GM19023 (cell line): ENCODE measurements at regions not wholly inside any gene's neighbourhood (a gene's known extent, or its start where the extent isn't known, plus 50 kb on each side); places are given as distances from the start of the nearest gene placed in this dataset.

ENCODE experiments used
- ATAC-seq: cut with Tn5 transposase; IDR thresholded peaks from one replicate; pipeline ENCODE4 v1.9.1; 2021; ENCODE audit warnings: mild to moderate bottlenecking, moderate library complexity; ENCODE audit not compliant: unreplicated experiment

DNA sequence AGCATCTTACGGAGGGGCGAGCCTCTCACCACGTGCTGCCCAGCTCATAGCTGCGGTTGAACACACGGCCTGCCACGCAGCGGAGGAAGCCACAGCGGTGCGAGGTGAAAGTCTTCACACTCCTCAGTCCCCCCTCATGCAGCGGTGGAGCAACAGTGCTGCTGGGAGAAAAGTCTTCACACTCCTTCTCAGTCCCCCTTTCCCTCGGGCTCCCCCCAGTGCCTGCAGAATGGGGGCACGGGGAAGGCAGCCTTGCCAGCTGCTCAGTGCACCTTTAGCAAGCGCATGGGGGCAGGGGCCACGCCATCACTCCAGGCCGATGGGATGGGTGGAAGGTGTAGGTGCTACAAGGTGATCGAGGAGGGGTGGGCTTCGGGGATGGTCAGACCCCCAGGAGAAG, 206.3 kb upstream of the TCERG1L start:
- no peak for ATAC-seq

DNA sequence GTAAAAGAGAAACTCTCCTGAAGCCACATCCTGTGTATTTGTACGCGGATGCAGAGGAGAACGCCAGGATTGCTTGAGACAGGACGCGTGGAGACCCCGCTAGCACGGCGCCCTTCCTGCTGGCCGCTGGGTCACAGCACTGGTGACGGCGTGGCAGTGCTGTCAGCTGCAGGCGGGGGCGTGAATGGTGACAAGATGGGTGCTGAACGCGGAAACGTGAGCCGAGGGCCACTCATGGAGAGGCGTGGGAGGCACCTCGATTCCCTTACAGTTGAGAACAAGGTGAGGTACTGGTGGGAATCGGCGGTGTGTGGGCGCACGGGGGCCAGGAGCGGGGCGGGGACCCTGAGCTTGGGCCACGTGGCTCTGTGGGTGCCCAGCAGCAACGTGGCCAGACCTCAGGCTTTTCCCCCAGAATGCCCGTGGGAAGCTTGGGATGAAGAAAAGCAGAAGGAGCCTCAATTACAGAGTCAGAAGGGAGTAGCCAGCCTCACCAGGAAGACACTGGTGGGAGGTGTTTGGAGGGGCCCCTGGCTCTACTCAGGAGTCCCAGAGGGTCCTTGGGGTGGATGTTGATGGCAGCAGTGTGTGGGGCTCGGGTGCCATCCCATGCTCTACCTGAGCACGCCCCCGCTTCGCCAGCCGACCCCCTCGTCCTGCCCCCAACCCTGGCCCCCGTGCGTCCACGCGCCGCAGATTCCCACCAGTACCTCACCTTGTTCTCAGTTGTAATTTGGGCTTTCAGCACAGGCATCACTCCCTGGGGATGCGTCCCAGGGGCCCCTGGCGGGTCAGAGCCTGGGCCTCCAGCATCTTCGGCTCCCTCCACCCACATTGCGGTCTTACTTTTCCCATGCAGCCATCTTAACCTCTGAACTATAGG, 208.4 kb upstream of the TCERG1L start:
- ATAC-seq = no peak

DNA sequence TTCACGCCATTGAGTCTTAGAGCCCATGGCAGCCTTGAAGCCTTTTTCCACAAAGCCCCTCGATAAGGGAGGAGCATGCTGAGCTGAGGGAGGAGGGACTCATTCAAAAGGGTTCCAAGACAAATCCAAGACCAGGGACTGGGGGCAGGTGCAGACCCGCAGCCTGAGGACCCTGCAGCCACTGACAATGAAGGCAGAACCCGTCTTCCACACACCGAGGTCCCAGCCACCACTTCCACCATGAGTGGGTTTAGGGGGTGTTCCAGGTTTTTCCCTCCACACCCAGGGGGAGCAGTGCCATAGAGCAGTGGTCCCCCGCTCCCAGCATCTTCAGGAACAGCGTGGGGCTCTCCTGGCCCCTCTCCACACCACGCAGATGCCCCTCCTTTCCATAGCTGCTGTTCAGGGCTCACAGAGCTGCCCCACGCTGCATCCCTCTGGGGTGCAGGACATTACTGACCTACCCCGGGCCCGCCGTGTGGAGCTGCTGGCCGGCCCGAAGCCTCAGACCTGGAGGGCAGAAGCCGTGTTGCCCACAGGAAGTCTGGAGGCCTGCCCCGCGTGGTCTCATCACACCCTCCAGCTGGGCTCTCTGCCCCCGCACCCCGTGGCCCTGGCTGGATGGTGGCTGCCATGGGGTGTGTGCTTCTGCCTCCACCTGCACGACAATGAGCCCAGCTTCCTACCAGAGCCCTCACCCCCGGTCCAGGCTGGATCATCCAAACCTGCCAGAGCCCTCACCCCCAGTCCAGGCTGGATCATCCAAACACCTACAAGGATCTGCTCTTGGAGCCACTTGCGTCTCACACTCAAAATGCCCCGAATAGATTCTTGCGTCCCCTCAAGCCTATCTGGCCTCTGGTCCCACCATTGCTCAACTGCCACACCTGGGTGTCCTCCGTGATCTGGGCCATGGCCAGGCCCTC, 220.0 kb upstream of the TCERG1L start:
- no peak for ATAC-seq

DNA sequence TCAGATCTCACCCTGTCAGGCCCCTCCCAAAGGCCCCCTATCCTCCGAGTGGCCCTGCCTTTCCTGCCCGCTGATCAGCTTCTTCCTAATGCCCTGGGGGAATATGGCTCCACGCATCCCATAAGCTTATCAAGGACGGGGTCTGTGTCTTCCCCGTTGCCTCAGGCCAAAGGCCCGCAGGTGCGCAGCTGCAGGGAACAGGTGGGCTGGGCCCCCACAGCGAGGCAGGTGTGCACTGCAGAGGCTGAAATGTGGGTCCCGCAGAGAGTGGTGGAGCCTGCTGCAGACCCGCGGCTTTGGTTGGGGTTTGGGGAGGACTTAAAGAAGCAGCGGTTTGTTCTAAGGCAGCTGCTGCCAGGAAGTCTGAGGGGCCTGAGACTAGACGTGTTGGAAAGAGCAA, 220.8 kb upstream of the TCERG1L start:
- no peak for ATAC-seq

DNA sequence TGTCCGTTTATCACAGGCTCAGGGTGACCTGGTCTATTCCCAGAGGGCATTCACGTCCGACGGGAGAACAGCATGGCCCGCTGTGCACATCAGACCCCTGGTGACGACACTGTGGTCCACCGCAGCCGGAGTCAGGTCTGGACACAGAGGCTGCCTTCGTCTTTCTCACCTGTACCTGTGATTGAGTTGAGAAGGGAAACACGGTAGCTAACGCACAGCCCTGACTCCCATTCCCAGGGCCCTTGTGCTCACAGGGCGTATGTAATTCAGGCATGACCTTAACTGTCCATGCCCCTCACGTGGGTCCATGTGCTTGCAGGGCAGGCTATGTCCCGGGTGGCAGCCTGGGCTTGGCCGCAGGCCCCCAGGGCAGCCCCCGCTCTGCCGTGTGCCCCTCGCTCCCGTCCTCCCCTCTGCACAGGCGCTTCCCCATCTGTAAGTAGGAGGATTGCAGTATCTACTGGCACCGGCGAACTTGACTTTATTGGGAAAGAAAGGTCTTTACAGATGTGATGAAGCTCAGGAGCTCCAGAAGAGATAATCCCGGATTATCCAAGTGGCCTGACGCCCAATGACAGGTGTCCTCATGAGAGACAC, 221.3 kb upstream of the TCERG1L start:
- ATAC-seq = no peak

DNA sequence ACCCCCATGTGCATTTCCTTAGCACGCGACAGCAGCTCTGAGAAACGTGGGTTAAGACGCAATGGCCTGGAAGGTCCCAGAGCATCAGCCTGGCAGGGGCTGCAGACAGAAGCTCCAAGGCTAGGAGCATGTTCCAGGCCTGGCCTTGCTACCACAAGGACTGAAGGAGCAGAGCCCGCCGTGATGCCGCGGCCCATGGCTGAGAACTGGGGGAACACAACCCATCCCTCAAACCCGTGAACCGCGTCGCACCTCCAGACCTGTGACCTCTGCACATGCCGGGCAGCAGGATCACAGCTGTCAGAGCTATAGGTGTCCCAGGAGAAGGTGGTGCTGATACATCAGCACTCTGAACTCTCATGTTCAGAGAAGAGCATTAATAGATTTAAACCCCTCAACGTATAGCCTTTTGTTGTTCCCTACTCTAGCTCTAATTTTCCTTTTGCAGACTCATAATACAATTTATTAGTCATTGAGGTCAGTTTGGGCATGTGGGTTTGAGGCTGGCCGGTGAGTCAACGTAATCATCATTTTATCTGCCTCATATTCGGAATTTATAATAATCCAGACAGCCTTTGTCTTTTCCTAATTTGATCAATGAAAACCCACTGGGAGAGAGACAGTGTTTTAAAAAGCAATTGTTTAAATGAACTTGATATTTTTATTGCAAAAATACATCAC, 222.5 kb upstream of the TCERG1L start:
- ATAC-seq = no peak

DNA sequence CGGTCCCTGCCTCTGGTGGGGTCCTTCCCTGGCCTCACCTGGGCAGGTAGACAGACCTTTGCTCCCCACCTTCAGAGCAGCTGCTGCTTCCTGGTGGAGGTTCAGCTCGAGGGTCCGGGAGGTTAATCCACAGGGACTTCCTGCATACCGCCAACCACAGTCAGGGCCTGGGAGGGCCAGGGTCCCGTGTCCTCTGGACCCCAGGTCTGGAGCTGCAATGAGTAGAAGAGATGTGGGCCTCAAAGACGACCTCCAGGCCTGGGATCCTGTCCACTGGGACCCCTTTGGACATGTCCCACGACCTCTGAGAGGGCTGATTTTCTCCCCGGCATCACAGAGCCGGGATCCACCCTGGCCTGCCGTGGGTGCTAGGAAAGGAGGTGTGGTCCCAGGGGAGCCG, 223.3 kb upstream of the TCERG1L start:
- ATAC-seq = no peak

DNA sequence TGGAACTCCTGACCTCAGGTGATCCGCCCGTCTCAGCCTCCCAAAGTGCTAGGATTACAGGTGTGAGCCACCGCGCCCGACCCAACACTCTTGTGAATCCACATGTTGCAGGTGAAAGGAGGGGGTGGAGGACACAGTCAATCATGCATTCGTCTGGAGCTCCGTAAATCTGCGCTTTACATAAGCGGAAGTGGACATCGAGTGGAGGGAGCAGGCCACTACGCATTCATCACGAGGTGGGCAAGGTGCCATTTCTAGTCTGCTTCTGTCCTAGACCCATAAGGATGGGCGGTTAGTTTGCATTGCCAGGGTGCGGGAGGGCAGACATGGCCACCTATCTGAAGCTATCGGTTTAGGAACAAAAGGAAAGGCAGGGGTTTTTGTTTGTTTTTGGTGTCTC, 225.2 kb upstream of the TCERG1L start:
- ATAC-seq = no peak

DNA sequence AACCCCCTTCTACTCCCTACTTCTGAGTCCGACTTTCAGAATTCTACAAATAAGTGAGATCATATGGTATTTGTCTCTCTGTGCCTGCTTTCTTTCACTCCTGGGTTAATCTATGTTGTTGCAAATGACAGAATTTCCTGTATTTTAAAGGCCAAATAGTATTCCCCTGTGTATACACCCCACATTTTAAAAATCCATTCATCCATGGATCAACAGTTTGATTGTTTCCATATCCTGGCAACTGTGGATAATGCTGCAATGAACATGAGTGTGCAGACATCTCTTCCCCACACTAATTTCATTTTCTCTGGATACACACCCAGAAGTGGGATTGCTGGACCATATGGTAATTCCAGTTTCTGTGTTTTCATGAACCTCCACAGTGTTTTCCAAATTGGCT, 225.8 kb upstream of the TCERG1L start:
- ATAC-seq = no peak

DNA sequence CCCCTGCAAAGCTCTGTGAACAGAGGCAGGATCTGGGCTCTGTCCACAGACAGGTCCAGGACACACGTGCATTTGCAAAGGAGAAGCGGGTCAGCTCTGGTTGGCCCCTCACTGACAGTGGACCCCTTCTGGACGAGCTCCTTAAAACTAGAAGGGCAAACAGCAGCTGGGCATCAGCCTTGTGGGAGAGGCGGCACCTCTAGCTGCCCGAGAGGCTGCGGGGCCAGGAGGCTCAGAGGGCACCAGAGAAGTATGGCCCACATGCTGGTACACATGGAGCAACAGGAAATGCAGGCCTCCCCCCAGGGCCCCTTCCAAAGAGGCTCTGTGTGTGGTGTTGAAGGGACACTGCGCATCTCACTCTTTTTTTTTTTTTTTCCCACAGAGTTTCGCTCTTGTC, 233.0 kb upstream of the TCERG1L start:
- no peak for ATAC-seq

DNA sequence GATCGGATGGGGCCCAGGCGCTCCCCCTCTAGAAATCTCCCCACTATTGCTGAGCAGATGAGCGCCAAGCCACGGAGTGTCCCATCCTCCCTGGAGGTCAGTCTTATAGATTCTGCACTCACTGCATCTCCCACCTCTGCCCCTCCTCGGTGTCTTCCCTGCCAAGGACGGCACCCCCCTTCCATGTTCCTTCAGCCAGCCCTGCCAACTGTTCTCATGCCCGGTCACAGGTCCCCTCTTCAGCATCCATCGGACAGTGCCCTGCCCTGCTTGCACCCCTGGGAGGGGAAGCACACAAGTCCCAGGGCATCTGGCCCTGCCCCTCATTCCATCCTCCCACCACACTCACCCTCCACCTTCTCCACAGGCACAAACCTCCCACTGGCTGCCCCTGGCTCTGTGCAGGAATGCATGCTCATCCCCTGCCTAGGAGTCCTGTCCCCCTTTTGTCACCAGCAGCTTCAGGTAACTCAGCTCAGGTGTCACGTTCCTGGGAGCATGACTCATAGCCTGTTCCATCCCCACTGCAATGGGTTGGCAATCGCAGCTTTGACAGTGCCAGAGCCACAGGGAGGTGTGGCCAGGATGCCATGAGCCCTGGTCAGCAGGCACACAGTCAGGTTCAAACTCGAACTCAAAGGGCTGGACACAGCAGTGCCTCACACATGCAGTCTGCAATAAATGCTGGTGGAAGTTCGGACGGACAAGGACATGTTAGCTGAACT, 234.7 kb upstream of the TCERG1L start:
- no peak for ATAC-seq

DNA sequence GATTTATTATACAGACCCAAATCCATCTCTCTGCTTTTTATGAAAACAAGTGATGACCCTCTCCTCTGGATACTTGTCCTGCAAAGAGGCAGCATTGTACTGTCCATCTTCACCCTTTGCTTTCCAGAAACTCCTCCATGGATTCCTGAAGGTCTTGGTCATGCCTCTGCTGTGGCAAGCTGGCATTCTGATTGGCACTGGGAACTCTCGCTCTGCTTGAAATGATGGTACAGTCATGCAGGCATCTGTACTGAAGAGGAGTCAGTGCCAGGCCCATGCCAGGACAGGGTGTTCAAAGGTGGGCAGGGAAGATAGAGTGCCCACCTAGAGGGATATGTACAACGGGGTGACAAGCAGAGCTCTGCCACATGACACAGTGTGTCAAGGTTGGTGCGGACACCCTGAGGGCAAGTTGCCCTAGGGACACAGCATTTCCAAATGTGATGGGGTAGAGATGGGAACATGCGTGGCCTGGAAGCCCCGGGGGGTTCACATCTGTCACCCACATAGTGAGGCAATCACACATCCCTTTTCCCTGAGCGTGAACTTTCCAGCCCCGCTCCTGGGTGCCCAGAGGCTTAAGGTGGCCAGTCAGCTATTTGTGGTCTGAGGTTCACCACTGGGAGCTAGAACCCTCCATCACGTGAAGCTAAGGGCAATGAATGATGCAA, 235.7 kb upstream of the TCERG1L start:
- no peak for ATAC-seq

DNA sequence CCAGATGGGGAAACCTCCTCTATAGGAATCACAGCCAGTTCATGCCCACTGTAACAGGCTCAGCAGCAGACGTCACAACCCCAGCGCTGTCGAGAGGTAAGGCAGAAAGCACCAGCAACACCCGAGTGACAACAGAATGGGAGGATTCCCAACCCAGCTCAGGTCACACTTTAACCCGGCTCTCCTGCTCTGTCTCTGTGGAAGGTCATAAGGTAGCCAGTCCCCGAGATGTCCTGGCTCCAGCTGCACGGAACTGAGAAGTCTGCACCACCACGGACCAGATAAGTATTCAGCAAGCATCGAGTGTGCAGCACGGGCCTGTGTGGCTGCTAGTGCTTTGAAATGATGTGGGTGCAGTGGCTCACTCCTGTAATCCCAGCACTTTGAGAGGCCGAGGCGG, 236.7 kb upstream of the TCERG1L start:
- ATAC-seq = no peak

DNA sequence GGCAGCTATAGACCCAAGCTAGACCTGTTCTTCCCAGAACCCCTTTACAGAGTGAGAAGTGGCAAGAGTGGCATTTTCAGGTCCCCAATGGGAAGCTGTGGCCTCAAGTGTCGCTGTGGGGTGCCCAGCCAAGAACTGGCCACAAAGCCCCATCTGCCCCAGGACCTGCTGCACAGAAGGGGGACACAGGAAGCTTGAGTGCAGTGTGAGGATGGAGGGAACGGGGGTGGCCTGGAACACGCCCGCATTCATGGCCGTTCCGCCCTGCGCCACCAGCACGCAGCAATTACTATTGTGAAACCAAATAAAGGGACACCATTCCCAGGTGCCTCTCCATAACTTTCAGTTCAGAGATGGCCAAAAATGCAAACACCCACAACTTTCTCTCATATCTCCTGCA, 237.6 kb upstream of the TCERG1L start:
- ATAC-seq = no peak

DNA sequence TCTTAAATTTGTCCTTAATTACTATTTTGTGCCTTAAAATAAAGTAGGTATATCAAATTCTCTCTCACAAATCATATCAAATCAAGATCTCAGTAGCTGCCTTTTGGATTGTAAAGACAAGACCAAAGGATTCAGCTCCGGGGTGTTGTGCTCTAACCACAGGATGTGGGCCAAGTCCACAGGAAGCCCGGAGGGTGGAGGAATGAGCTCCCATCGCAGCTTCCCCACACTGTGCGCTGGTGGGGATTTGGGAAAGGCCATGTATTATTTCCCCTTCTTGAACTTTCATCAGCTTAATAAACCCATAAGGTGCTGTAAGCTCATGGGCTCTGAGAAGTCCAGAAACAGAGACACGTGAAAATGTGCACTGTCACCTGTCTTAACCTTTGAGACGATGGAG, 241.6 kb upstream of the TCERG1L start:
- ATAC-seq = no peak

DNA sequence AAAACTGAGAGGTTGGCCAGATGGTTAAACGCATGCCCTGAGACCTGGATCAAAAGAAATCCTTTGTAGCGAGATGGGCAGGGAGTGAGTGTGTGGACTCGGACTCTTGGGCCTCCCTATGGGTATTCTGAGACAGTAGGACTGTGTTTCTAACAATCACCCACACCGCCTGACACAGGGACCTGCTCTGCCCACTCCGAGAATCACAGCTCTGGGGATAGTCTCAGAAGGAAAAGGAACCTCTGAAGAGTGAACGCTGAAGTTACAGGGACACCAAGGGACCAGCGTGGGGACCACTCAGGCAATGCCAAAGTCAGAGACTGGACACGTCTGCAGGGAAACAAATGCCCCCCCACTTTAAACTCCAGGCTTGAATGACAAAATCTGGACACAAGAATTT, 242.1 kb upstream of the TCERG1L start:
- no peak for ATAC-seq

DNA sequence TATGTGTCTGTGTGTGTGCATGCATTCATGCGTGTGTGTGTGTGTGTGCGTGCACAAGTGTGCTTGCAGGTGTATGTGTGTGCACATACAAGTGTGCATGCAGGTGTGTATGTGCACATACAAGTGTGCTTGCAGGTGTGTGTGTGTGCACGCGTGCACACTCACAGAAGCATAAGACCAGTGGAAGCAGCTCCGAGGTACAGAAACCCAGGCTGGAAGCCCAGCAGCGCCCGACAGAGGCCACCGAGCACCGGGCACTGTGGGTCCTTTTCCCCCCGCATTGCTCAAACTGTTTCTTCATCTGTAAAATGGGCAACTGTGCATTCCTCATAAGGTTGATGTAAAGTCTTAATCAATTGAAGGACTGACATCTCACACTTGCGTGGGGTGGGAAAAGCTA, 243.3 kb upstream of the TCERG1L start:
- no peak for ATAC-seq

DNA sequence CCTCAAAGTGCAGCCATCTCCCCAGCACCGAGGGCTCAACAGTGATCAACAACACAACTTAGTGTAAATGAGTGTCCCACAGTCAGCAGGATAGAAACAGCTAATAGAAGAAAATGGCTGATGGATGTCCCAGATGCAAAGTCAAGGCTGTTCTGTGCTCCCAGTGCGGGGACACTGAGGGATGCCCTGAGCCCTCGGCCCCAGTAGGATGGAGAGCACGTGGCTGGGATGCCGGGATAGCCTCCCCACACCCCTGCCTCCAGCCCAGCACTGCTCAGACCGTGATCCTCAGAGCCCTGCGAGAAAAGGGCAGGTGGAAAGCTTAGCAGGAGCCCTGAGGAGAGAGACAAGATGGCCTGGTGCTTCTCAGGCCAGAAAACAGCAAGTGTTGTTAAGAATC, 243.9 kb upstream of the TCERG1L start:
- ATAC-seq = no peak

DNA sequence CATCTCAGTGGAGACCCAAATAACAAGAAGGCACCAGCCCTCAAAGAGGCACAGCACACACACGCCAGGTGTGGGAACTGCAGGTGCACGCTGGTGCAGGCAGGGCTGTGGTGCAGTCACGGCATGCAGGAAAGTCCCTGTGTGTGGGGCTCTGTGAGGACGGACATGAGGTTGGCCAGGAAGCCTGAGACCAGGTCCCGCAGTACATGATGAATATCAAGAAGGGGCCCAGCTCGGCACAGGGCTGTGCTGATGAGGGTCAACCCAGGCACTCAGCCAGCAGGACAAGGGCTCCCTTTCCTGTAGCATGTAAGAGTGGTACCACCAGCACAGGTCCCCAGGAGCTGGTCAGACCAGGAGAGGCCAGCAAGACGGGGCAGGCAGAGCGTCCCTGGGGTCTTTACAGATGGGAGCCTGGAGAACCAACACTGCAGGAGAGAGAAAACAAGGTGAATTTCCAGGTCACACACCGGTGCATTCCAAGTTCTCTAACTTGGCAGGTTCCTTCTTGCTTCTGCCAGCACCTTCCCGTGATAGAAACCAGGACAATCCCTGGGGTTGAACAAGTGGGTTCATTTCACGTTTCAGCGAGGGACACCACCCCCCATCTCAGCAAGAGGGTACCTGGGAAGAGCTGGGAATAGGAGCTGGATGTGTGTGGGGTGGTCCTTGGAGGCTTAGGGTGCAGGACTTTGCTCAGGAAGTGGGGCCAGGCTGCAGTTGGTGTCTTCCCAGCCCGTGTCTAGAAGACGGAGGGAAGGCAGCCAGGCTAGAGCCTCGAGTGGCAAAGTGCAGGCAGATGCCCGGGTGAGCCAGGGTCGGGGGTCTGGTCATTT, 244.8 kb upstream of the TCERG1L start:
- no peak for ATAC-seq
